Fibroblast of skin of back (primary cell): ENCODE measurements at regions not wholly inside any gene's neighbourhood (a gene's known extent, or its start where the extent isn't known, plus 50 kb on each side); places are given as distances from the start of the nearest gene placed in this dataset.

Experiments
- DNase-seq: peaks from one replicate; pipeline ENCODE4 v3.0.0-alpha.2; 2013

DNA sequence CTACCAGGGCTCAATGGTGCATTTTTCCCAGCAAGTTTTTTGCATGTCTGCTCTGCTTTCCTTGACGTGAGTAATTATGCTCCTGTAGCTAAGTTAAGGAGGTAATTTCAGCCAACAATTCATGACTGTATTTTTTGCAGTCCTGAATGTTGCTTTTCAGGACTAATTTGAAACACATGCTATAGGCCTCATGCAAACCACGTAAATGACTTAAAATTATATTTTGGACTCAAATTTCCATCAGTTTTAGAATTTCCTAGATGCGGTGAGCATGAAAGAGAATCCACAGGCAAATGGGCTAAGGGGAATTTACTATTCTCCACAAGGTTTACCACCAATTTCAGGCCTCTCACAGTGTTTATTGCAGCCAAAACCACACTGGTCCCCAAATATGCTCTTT is 589.9 kb upstream of the LRRTM1 start:
- no peak for DNase-seq

DNA sequence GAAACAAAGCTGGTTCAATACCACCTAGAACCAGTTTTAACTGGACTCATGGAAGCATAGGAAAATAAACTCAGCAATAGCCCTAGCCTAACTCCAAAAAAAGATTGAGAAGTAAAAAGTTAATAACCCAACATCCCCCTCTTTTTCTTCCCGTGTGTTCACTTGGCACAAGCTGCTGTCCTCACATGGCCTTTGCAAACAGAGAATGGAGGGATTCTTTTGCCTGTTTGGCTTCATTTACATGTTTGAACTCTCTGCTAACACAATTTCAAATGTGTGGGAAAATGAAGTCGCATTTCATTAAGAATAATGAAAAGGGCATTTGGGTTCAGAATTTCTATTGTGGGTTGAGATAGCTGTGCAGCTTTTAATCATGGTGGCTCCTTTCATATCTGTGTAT is 589.2 kb upstream of the LRRTM1 start:
- DNase-seq, result no peak

DNA sequence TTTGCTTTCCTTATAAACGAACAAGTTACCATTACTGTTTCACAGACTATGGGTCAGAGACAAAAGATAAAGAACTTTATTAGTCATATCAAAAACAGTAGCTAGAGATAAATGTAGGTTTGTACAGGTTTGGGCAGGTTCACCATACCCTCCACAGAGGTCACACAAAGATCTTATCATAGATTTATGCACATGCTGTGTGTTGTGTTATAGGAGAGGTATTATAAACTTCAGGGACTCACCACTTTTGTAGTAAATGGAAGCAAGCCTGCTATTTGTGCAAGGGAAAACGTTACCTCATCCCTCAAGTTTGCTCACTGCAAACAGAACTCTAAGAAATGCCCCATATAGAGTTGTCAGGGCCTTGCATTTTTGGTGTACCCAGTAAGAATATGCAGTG is 584.5 kb upstream of the LRRTM1 start:
- DNase-seq, result no peak

DNA sequence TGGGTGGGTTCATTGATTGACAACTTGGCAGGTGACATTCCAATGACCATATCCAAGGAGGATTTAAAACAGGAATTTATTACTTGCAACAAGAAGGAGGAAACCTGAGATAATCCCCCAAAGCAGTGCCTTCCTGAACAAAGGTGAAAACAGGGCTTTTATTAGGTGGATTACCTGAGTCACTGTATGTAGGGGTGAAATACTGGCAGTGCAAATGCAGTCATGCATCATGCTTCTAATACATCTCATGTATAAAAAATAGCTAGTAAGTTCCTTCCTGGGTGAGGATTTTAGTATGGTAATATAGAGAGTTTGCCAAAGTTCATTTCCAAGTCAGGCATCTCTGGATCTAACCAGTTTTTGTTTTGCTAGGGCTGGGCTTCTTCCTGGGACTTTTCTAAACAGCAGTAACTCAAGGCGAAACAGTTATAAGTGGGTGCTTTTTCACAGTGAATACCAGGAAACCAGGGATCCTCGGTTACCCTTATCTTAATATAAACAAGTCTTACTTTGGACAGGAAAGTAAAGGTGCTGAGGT is 583.4 kb upstream of the LRRTM1 start:
- DNase-seq, result no peak

DNA sequence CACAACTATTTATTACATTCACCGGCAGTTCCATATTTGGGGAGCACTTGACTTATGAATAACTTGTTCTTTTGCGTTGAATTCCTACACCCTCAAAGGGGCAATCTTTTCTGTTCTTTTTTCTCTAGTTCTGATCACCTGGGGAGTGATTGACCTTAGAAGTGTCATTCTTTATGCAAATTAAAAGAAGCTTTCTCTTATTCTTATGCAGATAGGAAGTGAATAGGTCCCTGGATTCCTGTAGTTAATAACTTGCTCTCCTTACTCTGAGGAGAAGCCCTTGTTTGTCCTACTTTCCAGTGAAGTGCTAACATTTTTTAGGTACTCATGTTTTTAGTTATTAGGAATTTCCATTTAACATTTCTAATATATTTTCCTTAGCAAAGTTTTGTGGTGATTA is 569.8 kb upstream of the LRRTM1 start:
- DNase-seq, result no peak

DNA sequence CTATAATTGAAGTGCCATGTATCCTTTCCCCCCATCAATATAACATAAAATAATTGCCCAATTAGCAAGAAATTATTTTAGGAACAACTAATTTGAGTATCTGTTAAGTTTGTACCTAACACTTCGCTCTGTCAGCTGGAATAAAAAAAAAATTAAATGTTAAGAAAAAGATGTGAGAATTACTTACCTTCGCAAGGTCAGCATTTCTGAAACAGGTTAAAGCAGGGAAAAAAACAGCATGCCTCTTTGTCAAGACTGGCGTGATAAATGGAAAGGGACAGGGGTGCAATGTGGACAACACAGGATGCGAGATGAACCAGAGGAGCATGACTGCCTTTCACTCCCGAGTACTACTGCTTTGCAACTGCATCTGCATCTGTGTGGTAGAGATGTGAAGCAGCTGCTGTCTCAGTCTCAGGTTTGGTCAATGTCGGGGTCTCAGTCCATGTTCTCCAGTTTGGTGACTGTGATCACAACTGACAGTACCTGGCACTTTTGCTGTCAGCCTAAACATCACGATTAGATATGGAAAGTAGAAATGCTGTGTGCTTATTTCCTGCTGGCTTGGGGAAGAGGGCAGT is 565.4 kb upstream of the LRRTM1 start:
- no peak for DNase-seq

DNA sequence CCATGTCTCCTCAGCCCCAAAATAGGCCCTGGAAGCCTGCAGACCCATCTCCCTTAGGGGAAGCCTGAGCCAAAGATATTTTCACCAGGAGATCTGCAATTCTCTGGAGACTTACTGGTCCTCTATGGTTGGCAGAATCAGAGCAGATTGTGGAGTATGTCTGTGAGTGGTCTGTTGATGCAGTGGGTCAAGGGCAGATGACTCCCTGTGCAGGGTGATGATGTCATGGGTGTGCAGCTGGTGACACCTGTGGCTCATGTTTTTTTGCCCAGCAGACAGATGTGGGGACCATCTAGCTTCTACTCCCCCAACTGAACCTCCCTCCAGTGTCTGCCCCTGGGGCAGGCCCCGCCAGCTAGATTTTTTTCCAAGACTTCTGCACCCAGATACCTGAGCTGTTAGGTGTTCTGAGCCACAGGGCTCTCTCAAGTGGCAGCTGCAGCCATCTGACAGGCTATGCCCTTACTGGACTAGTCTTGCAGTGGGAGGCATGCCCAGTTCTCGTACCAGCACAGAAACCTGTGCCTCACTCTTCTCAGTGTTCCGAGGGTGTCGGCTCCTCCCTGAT is 558.7 kb upstream of the LRRTM1 start:
- no peak for DNase-seq

DNA sequence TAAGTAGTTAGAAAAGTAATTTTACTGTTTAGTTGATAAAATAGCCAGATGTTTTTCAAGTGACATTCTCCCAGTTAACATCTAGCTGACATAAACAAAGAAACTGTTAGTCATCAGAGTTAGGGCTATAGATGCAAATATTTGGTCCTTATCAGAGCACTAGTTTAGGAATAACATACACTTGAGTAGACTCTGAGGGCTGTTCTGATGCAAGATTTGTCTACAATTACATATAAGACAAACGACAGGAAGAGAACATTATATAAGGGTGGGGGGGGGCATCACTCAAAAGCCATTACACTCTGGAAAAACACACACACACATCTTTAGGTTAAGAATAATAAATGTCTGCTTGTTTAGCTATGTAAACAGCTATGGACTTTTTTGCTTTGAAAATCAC is 554.4 kb upstream of the LRRTM1 start:
- DNase-seq, result peak; percentile 38

DNA sequence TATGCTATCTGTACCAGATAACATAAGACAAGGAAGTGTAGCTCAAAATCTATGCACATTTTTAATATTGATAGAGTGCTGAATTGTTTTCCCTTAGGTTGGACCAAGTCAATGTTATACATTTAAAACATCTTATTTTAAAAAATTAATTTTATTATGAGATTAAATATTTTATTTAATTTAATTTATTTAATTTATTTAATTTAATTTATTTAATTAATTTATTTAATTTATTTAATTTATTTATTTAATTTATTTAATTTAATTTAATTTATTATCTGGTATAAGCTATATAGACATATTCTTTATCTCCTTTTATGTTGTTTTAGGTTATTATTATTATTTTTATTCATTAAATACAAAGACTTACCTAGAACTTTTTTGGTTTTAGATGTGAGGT is 551.7 kb upstream of the LRRTM1 start:
- DNase-seq, result no peak

DNA sequence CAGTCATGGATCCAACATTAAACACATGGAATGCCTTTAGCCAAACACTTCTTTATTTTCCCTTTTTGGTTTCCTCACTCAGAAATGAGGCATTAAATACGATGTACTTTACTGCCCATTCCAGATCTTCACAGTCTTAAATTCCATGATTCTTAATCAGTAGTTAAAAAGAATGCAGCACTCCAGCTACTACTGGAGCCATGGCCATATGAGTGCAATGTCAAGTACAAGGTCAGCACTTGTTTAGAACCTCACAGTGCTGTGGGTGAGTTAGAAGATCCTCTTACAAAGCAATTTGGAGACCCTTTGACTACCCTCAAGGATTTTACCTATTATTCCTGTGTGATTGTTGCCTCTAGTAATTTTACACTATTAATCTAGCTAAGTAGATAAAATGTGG is 550.3 kb upstream of the LRRTM1 start:
- no peak for DNase-seq

DNA sequence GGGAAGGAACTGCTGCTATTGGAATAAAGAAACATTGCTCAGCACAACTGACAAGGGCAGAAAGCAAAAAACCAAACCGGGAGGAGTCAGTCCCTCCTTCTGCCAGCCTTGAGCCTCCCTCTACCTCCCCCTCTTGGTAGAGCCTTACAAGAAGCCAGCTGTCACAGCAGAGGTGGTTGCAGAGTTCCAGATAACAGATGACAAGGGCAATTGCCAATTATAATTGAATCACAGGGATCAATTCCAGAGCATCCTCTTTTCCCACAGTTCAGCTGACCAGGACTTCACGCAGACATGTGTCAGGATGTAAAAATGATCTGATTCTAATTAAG is 548.2 kb upstream of the LRRTM1 start:
- no peak for DNase-seq

DNA sequence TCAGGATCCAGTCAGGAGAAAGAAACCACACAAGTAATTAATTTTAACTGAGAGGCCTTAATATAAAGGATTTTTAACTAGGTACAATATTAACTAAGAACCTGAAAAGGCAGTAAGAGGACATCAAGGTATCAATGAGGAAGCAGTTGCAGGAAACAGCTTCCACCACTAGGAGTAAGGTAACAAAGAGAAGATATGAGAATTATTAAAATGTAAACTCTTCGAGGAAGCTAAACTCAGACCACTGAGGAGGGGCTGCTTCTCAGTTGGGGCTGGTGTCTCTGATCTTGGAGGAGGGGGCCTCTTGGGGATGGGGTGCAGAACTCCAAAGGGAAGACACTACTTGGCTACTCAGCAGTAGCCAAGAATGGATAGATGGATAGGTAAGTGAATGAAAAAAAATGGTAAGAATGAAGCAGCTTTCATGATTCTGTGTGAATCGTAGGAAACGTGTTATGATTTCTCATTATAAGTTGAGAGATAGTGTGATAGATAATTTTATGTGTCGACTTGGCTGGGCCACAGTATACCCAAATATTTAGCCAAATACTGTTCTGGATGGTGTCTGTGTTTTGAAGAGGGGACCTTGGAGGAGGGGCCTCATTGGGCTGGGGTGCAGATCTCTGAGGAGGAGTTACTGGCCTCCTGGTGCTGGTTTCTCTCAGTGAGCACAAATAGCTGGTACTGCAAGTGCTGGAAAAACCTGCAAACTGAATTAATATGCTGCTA is 547.7 kb upstream of the LRRTM1 start:
- no peak for DNase-seq

DNA sequence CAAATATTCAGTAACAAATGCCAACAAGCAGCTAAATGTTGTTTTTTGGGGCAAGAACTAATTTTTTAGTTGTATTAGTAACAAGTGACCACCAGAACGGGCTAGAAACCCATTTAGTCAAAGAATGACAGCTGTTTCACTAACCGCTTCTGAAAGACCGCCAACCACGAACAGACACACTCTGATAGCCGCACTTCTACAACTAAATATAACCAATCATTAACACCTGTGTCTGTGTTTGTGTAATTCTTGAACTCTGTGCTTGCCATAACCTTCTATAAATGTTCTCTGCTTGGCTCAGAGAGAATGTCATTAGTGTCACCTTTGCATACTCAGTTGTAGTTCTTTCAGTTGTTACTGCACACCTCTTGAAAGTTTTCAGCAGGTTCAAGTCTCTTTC is 526.3 kb upstream of the LRRTM1 start:
- DNase-seq, result no peak

DNA sequence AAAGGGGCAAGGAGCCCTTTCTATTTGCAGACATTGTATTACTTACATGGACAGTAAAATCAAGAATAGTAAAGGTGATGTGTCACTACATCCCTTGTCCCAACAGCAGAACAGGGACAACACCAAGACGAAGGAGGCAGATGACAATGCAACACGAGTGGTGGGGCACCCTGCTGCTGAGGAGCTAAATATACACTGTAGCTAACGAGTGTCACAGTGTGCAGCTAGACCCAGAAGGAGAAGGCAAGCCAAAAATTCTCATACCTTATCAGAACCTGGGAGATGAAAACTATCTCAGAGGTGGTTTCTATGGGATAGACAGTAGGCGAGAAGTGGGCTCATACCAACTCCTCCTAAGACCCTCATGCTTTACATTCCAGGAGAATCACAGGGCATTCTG is 518.4 kb upstream of the LRRTM1 start:
- no peak for DNase-seq

DNA sequence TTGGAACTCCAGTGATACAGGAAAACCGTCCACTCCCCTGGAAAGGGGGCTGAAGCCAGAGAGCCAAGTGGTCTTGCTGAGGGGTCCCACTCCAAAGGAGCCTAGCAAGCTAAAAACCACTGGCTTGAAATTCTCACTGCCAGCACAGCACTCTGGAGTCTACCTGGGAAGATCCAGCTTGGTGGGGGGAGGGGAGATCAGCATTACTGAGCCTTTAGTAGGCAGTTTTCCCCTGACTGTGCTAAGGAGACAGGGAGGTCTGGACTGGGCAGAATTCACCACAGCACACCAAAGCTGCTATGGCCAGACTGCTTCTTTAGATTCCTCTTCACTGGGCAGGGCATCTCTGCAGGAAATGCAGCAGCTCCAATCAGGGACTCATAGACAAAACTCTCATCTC is 510.7 kb upstream of the LRRTM1 start:
- DNase-seq, result no peak

DNA sequence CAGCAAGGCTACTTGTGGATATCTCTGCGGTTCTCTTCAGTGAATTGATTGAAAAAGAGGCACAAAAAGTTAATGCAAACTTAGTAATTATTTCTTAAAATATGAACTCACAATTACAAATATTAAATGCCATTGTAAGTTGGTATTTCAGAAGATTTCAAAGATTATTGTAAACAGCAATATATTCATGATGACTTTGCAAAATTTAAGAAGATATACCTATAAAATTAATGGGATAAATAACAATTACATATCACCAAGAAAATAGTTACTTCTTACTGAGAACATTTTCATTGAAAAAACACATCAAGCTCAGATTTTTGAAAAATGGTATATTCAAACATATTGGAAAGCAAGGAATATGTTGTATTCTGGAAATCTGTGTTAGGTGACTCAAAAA is 482.0 kb upstream of the LRRTM1 start:
- no peak for DNase-seq

DNA sequence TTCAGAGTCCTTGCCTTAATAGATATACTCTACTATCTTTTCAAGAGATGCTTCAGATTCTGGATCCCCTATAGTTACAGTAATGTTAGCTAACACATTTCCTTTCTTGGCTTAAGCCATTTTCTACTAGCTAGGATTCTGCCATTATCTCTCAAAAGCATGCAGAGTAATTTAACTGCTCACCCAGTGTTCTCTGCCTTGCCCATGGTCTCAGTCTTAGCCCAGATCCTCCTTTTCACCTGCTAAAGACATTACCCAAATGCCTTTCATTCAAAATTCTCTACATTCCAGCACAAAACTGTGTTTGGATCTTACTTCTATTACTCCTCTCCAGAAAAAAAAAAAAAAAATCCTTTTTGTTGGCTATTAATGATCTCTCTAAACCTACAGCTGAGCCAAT is 474.2 kb upstream of the LRRTM1 start:
- no peak for DNase-seq

DNA sequence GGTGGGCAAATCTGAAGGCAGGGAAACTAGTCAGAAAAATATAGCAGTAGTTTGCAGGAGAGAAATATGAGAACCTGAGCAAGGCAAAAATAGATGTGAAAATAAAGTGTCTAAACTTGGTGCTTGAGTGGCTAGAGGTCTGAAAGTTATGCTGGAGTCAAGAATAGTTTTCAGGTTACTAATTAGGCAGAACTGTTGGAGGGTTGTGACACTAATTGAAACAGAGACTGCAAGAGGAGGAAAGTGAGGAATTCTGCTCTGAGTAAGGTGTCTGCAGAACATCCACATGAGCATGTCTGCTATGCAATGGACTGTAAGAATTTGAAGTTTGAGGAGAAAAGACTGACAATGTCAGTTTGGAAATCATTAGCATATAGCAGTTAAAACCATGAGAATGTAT is 444.0 kb upstream of the LRRTM1 start:
- no peak for DNase-seq

DNA sequence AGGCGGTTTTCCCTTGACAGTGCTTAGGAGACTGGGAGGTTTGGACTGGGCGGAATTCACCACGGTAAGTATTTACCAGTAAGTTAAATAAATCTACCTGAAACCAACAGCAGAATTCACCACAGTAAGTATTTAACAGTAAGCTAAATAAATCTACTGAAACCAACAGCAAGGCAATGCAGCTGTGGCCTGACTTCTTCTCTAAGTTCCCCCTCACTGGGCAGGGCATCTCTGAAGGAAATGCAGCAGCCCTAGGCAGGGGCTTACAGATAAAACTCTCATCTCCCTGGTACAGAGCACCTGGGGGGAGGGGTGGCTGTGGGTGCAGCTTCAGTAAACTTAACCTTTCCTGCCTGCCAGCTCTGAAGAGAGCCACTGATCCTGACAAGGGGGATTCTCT is 432.5 kb upstream of the LRRTM1 start:
- DNase-seq, result no peak

DNA sequence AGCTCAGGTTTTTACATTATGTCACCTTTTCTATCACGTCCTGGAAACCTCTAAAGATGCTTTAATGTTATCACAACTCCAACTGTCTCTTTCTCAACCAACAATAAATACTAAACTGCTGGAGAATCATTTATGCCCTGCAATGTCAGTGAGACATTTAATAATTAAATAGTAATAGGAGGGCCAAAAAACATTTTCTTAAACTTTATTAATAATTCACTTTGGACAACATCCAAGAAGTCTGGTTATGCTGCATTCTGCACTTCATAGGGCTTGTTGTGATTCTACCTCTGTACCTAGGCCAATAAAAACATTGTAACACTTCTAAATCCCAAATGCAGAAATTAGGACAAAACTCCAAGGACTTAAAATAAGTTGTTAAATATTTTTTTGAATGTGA is 420.4 kb upstream of the LRRTM1 start:
- DNase-seq, result no peak

DNA sequence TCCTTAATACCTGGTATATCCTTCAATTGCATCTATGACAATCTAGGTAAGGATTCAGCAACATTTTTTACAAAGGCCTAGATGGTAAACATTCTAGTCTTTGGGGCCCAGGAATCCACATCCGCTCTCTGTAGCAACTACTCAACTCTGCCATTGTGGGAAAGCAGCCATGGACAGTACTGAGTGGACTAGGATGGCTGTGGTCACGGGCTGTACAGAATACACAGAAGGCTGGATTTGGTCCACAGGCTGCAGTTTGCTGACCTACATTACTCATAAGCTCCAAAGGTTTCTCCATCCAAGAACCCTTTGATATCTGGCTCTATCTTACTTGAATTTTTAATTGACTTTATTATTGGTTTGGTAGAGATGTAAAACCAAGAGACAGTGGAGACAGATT is 418.3 kb upstream of the LRRTM1 start:
- DNase-seq, result no peak

DNA sequence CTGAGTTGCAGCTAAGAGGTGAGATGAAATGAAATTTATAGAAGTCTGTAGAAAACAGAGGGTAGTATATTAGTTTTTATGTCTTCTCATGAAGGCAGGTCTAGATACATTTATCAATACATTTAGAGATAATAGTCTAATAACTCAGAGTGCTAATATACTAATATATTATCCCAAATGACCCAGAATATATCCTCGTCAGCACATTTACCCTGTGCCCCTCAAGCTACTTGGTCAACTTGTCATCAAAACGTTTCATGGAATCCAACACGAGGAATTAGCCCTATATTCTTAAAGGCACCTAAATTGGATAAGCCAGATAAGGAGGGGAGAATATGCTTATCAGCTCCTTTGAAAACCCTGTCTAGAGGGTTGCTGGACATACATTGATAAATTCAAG is 415.1 kb upstream of the LRRTM1 start:
- DNase-seq, result no peak

DNA sequence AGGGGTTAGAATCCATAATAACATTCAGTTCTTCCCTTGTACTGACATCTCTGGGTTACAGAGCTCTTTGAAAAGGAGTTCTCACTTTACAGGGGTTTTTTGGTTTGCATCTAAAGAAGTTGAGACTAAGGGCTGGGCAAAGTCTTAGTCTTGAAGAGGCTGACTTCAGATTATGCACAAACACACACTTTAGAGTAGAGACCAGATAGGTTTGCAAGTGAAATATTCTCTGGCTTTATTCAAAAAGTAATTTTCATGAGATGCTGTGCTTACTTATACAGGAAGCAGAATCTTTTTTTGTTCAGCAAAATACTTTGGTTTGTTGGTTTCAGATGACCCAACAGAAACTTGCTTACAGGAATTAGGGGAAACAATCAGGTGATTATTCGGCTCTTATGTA is 410.9 kb upstream of the LRRTM1 start:
- no peak for DNase-seq

DNA sequence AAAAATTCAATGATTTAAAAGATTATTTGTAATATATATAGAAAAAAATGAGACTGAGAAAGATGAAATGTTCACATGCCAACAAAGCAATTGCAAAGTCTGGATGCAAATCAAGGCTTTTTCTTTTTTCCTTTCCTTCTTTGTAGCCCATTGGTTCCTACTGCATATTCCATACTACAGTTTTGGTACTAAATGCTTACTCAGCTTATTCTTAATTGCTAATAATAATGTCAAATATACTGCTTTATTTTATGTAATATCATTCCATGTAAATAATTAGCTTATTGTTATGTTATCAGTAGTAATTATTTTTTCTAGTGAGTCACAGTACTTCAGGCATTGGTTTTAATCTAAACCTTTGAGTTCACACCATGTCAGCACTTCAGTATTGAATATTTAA is 407.4 kb upstream of the LRRTM1 start:
- DNase-seq, result no peak

DNA sequence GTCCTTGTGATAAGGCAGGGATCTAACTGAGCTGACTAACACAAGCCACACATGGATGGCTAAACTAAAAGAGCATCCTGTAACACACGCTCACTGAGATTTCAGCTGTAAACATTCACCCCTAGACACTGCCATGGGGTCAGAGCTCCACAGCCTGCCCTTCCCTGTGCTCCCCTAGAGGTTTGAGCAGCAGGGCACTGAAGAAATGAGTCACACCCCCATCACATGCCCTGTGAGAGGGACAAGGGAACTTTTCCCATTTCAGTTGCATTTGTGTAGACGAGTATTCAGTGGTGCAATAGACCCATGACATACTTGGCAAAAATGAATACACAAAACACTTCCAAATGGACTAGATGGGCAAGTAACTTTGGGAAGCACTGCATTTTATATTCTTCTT is 402.4 kb upstream of the LRRTM1 start:
- peak; percentile 2 for DNase-seq
